Smooth muscle cell (in vitro differentiated cells): ENCODE measurements at regions not wholly inside any gene's neighbourhood (a gene's known extent, or its start where the extent isn't known, plus 50 kb on each side); places are given as distances from the start of the nearest gene placed in this dataset.

Source experiments
- DNase-seq: peaks from one replicate; lab custom pipeline; 2025; ENCODE audit not compliant: unreplicated experiment; lab: John Stamatoyannopoulos, UW
- H2AFZ ChIP-seq: fragments of 200-600 bp; sonication (generic); 2 replicates; pipeline ENCODE4 v1.6.0; 2016; ENCODE audit warnings: antibody characterized with exemption, low read depth, mild to moderate bottlenecking
- H3F3A ChIP-seq: fragments of 200-600 bp; sonication (generic); 2 replicates; pipeline ENCODE4 v1.6.0; 2017; ENCODE audit warnings: antibody characterized with exemption, low read depth
- H3K27ac ChIP-seq: fragments of 200-600 bp; sonication (generic); 2 replicates; pipeline ENCODE4 v1.5.1; 2016; ENCODE audit warnings: low read depth, mild to moderate bottlenecking
- H3K27me3 ChIP-seq: fragments of 200-600 bp; sonication (generic); 2 replicates; pipeline ENCODE4 v1.6.1; 2016; ENCODE audit warnings: low read depth, mild to moderate bottlenecking
- H3K36me3 ChIP-seq: fragments of 200-600 bp; sonication (generic); 2 replicates; pipeline ENCODE4 v1.5.1; 2016; ENCODE audit warnings: low read depth
- H3K4me1 ChIP-seq: fragments of 200-600 bp; sonication (generic); 2 replicates; pipeline ENCODE4 v1.5.1; 2016; ENCODE audit warnings: low read depth
- H3K4me2 ChIP-seq: fragments of 200-600 bp; sonication (generic); 2 replicates; pipeline ENCODE4 v1.6.0; 2016; ENCODE audit warnings: mild to moderate bottlenecking
- H3K4me3 ChIP-seq: fragments of 200-600 bp; sonication (generic); 2 replicates; pipeline ENCODE4 v1.5.1; 2016; ENCODE audit warnings: mild to moderate bottlenecking
- H3K79me2 ChIP-seq: fragments of 200-600 bp; sonication (generic); 2 replicates; pipeline ENCODE4 v1.6.0; 2016; ENCODE audit warnings: low read depth, mild to moderate bottlenecking
- H3K9ac ChIP-seq: fragments of 200-600 bp; sonication (generic); 2 replicates; pipeline ENCODE4 v1.6.0; 2016; ENCODE audit warnings: low read depth
- H3K9me3 ChIP-seq: fragments of 200-600 bp; sonication (generic); replicated peaks from 2 replicates; pipeline ENCODE4 v1.5.1; 2016; ENCODE audit warnings: low read depth
- H4K20me1 ChIP-seq: fragments of 200-600 bp; sonication (generic); 2 replicates; pipeline ENCODE4 v1.6.0; 2016; ENCODE audit warnings: low read depth
- CTCF ChIP-seq: fragments of 200-600 bp; sonication (generic); IDR thresholded peaks from 2 replicates; pipeline ENCODE4 v1.5.1; 2017; ENCODE audit warnings: borderline replicate concordance, mild to moderate bottlenecking, antibody characterized with exemption; ENCODE audit not compliant: insufficient read depth, poor library complexity, severe bottlenecking
- WGBS: methylation state at CpG from one replicate; pipeline ENCODE4 v1.1.7; 2016; ENCODE audit warnings: low lambda C conversion rate; 5-methylcytosine and 5-hydroxymethylcytosine counted together

- TF ChIP-seq CTCF = no peak
- DNase-seq = no peak
- H3K9me3 ChIP-seq = no peaks in the 10 kb centered on the region
These were observed 118.0 kb upstream of the RAI14 start for GRCh38 chr5:34538026-34538672.

GRCh38 chr5:34539183-34539582 is 116.9 kb upstream of the RAI14 start:
- 81% methylated on average over 1 of the region's 1 CpG for WGBS

More at GRCh38 chr5:34538026-34538672, 118.0 kb upstream of the RAI14 start:
- Histone ChIP-seq H4K20me1 (no peaks in the 10 kb centered on the region), H3K4me2 (no peak overlapping the region), H3K79me2 (no peaks in the 10 kb centered on the region), H3K27me3 (no peaks in the 10 kb centered on the region), H3K36me3 (no peaks in the 10 kb centered on the region), H3K4me1 (peaks cover 10% of the 10 kb centered on the region), H2AFZ (no peak overlapping the region), H3K4me3 (no peak overlapping the region), H3F3A (no peaks in the 10 kb centered on the region), H3K9ac (no peak overlapping the region), H3K27ac (no peak overlapping the region)
- 94% methylated on average over 3 of the region's 3 CpGs for WGBS

GRCh38 chr5:34541067-34541466 is 115.1 kb upstream of the RAI14 start:
- Histone ChIP-seq H2AFZ (no peak overlapping the region), H3K4me3 (no peak overlapping the region), H3K9me3 (no peaks in the 10 kb centered on the region), H4K20me1 (no peaks in the 10 kb centered on the region), H3K79me2 (no peaks in the 10 kb centered on the region), H3K27me3 (no peaks in the 10 kb centered on the region), H3K4me2 (no peak overlapping the region), H3K27ac (no peak overlapping the region), H3F3A (no peaks in the 10 kb centered on the region), H3K9ac (no peak overlapping the region), H3K36me3 (no peaks in the 10 kb centered on the region), H3K4me1 (peaks cover 4% of the 10 kb centered on the region)
- DNase-seq = no peak
- WGBS = 98% methylated on average over 4 of the region's 4 CpGs
- TF ChIP-seq CTCF = no peak

More at GRCh38 chr5:34539183-34539582, 116.9 kb upstream of the RAI14 start:
- no peak overlapping the region for H3K4me3 ChIP-seq
- no peaks in the 10 kb centered on the region for H3K36me3 ChIP-seq
- TF ChIP-seq CTCF = no peak
- H4K20me1 ChIP-seq = no peaks in the 10 kb centered on the region
- no peak for DNase-seq
- H3K27me3 ChIP-seq = no peaks in the 10 kb centered on the region
- H3K9me3 ChIP-seq = no peaks in the 10 kb centered on the region
- H3K9ac ChIP-seq = no peak overlapping the region
- no peak overlapping the region for H2AFZ ChIP-seq
- H3K27ac ChIP-seq = no peak overlapping the region
- no peak overlapping the region for H3K4me2 ChIP-seq
- H3F3A ChIP-seq = no peaks in the 10 kb centered on the region
- peaks cover 10% of the 10 kb centered on the region for H3K4me1 ChIP-seq
- H3K79me2 ChIP-seq = no peaks in the 10 kb centered on the region

GRCh38 chr5:34542818-34543217 is 113.3 kb upstream of the RAI14 start:
- TF ChIP-seq CTCF = no peak
- WGBS = 96% methylated on average over 1 of the region's 1 CpG

More at GRCh38 chr5:34542818-34543217, 113.3 kb upstream of the RAI14 start:
- no peaks in the 10 kb centered on the region for H3K36me3 ChIP-seq
- H3K4me3 ChIP-seq = no peak overlapping the region
- H3K27ac ChIP-seq = no peak overlapping the region
- no peaks in the 10 kb centered on the region for H3K79me2 ChIP-seq
- no peak overlapping the region for H3K4me2 ChIP-seq
- no peak overlapping the region for H2AFZ ChIP-seq
- H4K20me1 ChIP-seq = no peaks in the 10 kb centered on the region
- no peak for DNase-seq
- H3K4me1 ChIP-seq = peaks cover 4% of the 10 kb centered on the region
- H3K9ac ChIP-seq = no peak overlapping the region
- no peaks in the 10 kb centered on the region for H3K27me3 ChIP-seq
- no peaks in the 10 kb centered on the region for H3F3A ChIP-seq
- H3K9me3 ChIP-seq = no peaks in the 10 kb centered on the region
